Uterus (tissue), 3 donors: ENCODE measurements at regions not wholly inside any gene's neighbourhood (a gene's known extent, or its start where the extent isn't known, plus 50 kb on each side); places are given as distances from the start of the nearest gene placed in this dataset.

Source experiments
- DNase-seq, 2 donors: peaks; one replicate each; pipeline ENCODE4 v3.0.0-alpha.2; 2019 to 2020
- H3K27ac ChIP-seq, 2 donors: fragments of 200-600 bp; sonication (generic); 1 replicate in 1 of 2; 2 replicates in 1 of 2; pipeline ENCODE4 v1.5.1; 2016 to 2018
- H3K27me3 ChIP-seq, 2 donors: fragments of 200-600 bp; sonication (generic); one replicate each; pipeline ENCODE4 v1.5.1; 2018 to 2019; ENCODE audit warnings: control low read depth in 1 of 2
- H3K36me3 ChIP-seq, 2 donors: fragments of 200-600 bp; sonication (generic); one replicate each; pipeline ENCODE4 v1.5.1; 2019; ENCODE audit warnings: control low read depth in 1 of 2
- H3K4me1 ChIP-seq, 2 donors: fragments of 200-600 bp; sonication (generic); one replicate each; pipeline ENCODE4 v1.5.1; 2018 to 2019; ENCODE audit warnings: control low read depth in 1 of 2
- H3K4me3 ChIP-seq, 2 donors: fragments of 200-600 bp; sonication (generic); 1 replicate in 1 of 2; 2 replicates in 1 of 2; pipeline ENCODE4 v1.5.1; 2018 to 2019; ENCODE audit warnings: mild to moderate bottlenecking in 1 of 2
- H3K9me3 ChIP-seq, 2 donors: fragments of 200-600 bp; sonication (generic); one replicate each; pipeline ENCODE4 v1.5.1; 2019; ENCODE audit warnings: control low read depth in 1 of 2
- POLR2A ChIP-seq, 2 donors: fragments of 450-650 bp; IDR thresholded peaks; one replicate each; pipeline ENCODE4 v1.6.1; 2016; ENCODE audit warnings: antibody characterized with exemption in 2 of 2, mild to moderate bottlenecking in 1 of 2, moderate library complexity in 1 of 2
- intact Hi-C: fragments of 100-400 bp; cut with DNase I; formaldehyde crosslinking; loops from one replicate; pipeline ENCODE4 v1.15.1; 2023; ENCODE audit warnings: low total_unique reads
- TF ChIP-seq, protein P1 (sequence below), 4 experiments: fragments of 200-600 bp in 2 of 4; fragments of 450-650 bp in 2 of 4; sonication (generic) in 2 of 4; IDR thresholded peaks; one replicate each; pipeline ENCODE4 v1.5.1; 2016 to 2019; ENCODE audit warnings: antibody characterized with exemption in 4 of 4, mild to moderate bottlenecking in 2 of 4, moderate library complexity in 1 of 4
- donor health status: DM: yes; HTN: yes; CAD: no.

DNA sequence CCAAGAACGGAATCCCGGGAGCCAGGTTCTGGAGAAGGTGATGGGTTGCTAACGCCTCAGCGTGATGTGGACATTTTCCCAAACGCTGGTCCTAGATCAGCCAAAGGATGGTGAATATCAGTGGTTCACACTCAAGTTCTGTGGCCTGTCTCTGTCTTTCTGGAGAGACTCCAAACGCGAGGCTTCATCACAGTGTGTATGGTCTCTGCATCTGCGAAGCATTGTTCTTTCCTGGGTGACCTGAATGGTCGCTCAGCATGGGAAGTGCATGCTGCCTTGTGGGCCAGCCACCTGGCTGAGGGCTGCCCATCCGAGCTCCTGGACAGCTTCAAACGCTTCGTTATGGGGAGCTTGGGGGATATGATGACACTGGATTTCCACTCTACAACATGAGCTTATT lies 810.0 kb downstream of the TBC1D22A start:
- Histone ChIP-seq H3K36me3 (no peaks in the 10 kb centered on the region), H3K9me3 (no peaks in the 10 kb centered on the region), H3K4me3 (no peak overlapping the region), H3K4me1 (no peaks in the 10 kb centered on the region), H3K27ac (no peak overlapping the region), H3K27me3 (no peaks in the 10 kb centered on the region)
- DNase-seq: no peak
- TF ChIP-seq POLR2A (IDR thresholded peaks at IDR 0.05): no peak
- TF ChIP-seq, protein P1, sequence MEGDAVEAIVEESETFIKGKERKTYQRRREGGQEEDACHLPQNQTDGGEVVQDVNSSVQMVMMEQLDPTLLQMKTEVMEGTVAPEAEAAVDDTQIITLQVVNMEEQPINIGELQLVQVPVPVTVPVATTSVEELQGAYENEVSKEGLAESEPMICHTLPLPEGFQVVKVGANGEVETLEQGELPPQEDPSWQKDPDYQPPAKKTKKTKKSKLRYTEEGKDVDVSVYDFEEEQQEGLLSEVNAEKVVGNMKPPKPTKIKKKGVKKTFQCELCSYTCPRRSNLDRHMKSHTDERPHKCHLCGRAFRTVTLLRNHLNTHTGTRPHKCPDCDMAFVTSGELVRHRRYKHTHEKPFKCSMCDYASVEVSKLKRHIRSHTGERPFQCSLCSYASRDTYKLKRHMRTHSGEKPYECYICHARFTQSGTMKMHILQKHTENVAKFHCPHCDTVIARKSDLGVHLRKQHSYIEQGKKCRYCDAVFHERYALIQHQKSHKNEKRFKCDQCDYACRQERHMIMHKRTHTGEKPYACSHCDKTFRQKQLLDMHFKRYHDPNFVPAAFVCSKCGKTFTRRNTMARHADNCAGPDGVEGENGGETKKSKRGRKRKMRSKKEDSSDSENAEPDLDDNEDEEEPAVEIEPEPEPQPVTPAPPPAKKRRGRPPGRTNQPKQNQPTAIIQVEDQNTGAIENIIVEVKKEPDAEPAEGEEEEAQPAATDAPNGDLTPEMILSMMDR (IDR thresholded peaks at IDR 0.05): no peak
- intact Hi-C loops: no loop called here

DNA sequence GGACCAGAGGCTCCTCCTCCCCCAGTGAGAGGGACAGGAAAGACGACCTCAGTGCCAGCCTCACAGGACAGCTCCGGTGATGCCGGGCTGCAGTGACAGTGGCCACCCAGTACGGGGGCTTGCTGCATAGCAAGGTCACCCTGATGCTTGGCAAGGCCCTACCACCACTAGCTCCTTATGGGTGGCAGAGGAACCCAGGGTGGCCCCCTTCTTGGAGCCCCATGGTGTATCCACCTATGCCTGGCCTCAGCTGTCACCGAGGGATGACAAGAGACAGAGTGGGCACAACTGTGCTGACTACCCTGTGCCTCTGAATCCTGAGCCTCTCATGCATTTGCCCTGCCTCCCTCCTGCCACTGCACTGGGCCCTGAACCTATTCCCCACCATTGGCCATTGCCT lies 809.2 kb downstream of the TBC1D22A start:
- Histone ChIP-seq H3K4me1 (no peaks in the 10 kb centered on the region), H3K27me3 (no peaks in the 10 kb centered on the region), H3K9me3 (no peaks in the 10 kb centered on the region), H3K27ac (no peak overlapping the region), H3K36me3 (no peaks in the 10 kb centered on the region), H3K4me3 (no peak overlapping the region)
- no peak for DNase-seq
- TF ChIP-seq, protein P1 (IDR thresholded peaks at IDR 0.05): no peak
- TF ChIP-seq POLR2A (IDR thresholded peaks at IDR 0.05): no peak
- intact Hi-C loops: no loop called here

DNA sequence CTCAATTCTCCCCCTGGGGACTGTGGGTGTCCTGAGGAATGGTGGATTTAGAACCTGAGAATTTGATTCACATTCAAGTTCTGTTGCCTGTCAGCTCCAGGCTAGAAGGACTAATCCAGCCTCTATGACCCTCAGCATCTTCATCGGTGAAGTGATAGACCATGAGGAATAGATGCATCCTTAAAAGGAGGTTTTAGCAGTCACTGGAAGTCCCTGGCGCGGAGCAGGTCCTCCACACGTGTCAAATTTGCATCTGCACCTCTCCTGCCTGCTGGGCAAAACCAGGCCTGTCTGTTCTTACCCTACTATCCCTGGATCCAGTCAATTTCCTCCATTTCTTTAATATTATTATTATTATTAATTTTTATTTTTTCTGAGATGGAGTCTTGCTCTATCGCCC lies 808.4 kb downstream of the TBC1D22A start:
- Histone ChIP-seq H3K27me3 (no peaks in the 10 kb centered on the region), H3K36me3 (no peaks in the 10 kb centered on the region), H3K4me1 (no peaks in the 10 kb centered on the region), H3K27ac (no peak overlapping the region), H3K9me3 (no peaks in the 10 kb centered on the region), H3K4me3 (no peak overlapping the region)
- TF ChIP-seq, protein P1 (IDR thresholded peaks at IDR 0.05): no peak
- TF ChIP-seq POLR2A (IDR thresholded peaks at IDR 0.05): no peak
- intact Hi-C loops: no loop called here
- DNase-seq: no peak

DNA sequence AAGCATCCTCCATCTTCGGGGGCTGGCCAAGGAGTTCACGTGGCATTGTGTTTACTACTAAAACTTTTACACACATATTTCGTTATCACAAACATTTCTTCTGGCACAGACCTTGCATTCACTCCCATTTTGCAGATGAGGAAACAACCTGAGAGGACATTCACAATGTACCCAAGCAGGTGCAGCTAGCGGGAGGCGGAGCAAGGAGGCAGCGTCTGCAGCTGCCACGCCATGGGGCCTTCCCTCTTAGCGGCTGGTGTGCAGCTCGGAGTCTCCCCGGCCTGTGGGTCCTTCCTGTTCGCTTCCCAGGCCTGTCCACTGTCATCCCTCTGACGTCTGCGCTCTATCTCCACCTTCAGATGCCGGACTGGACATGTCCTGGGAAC lies 807.8 kb downstream of the TBC1D22A start:
- DNase-seq: no peak
- TF ChIP-seq, protein P1 (IDR thresholded peaks at IDR 0.05): no peak
- TF ChIP-seq POLR2A (IDR thresholded peaks at IDR 0.05): no peak
- H3K9me3 ChIP-seq: no peaks in the 10 kb centered on the region

DNA sequence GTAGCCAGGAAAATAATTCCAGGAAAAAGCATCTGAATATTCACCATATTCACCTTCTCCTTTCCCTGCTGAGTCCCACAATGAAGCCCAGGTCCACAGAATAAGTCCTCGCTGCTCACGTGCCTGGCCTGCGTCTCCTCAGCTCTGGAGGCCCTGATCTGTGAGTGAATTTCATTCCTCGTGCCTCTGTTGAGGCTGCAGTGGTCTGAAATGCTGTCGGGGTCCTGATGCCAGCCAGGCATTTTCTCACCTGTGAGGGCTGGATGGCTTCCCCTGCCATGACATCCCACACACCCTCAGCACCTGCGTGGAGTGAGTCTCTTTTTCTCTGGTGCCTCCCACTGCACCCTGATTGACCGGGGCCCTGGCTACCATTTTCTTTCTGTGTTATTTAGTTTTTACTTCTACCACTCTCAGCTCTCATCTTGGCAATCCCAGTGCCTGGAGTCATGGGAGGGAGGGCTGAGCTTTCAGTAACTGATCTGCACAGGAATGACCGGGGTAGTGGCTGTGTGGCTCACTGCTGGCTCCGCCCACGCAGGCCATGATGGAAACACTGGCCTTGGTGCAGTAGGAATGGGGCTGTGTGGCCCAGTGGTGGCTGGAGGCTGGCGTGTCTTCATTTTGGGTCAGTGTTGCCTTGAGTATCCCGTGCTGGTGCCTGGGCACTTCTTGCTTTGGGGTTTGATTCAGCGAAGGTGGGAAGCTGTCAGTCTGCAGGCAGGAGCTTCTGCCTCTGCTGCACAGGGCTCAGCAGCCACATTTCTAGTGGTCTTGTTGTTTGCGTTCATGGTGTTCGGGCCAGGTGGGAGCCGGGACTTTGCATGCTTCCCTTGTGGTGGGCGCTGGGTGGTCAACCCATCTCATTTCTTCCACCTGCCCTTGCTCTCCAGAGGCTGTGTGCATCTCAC lies 807.2 kb downstream of the TBC1D22A start:
- H3K4me3 ChIP-seq: no peak overlapping the region
- no peaks in the 10 kb centered on the region for H3K9me3 ChIP-seq
- TF ChIP-seq, protein P1 (IDR thresholded peaks at IDR 0.05): no peak
- TF ChIP-seq POLR2A (IDR thresholded peaks at IDR 0.05): no peak
- H3K4me1 ChIP-seq: no peaks in the 10 kb centered on the region
- no peaks in the 10 kb centered on the region for H3K36me3 ChIP-seq
- H3K27ac ChIP-seq: no peak overlapping the region
- intact Hi-C loops: no loop called here
- DNase-seq: no peak
- no peaks in the 10 kb centered on the region for H3K27me3 ChIP-seq

More for the DNA sequence above, 807.8 kb downstream of the TBC1D22A start:
- Histone ChIP-seq H3K4me3 (no peak overlapping the region), H3K27ac (no peak overlapping the region), H3K4me1 (no peaks in the 10 kb centered on the region), H3K27me3 (no peaks in the 10 kb centered on the region), H3K36me3 (no peaks in the 10 kb centered on the region)
- intact Hi-C loops: no loop called here
